Hematopoietic multipotent progenitor cell treated with erythropoietin and hydrocortisone succinate and interleukin-3 and kit ligand, for 8 days (in vitro differentiated cells): ENCODE measurements at regions not wholly inside any gene's neighbourhood (a gene's known extent, or its start where the extent isn't known, plus 50 kb on each side); places are given as distances from the start of the nearest gene placed in this dataset.
"Not testable (repeated sequence)": the region's sequence is repeated elsewhere in the genome, so short reads cannot be mapped to it uniquely, and the experiment has no call there.

Source experiments
- DNase-seq: peaks from one replicate; pipeline ENCODE4 v3.0.0-alpha.2; 2015

GRCh38 chr21:25220954-25221353, 386.3 kb downstream of the MRPL39 start:
- DNase-seq: no peak

- DNase-seq: no peak
Observed at GRCh38 chr21:25220169-25220568, 387.1 kb downstream of the MRPL39 start.

GRCh38 chr21:25215698-25216384, 391.4 kb downstream of the MRPL39 start:
- DNase-seq: no peak

- DNase-seq: no peak
Observed at GRCh38 chr21:25214676-25215075, 392.6 kb downstream of the MRPL39 start.

- DNase-seq: no peak
Observed at GRCh38 chr21:25199944-25200343, 407.3 kb downstream of the MRPL39 start.

- DNase-seq: no peak
Observed at GRCh38 chr21:25191141-25191540, 416.1 kb downstream of the MRPL39 start.

GRCh38 chr21:25189497-25189896, 417.8 kb downstream of the MRPL39 start:
- no peak for DNase-seq

GRCh38 chr21:25188677-25189079, 418.6 kb downstream of the MRPL39 start:
- no peak for DNase-seq

- no peak for DNase-seq
Observed at GRCh38 chr21:25186273-25186672, 421.0 kb downstream of the MRPL39 start.

- DNase-seq: no peak
Observed at GRCh38 chr21:25183577-25183976, 423.7 kb downstream of the MRPL39 start.

- DNase-seq: not testable (repeated sequence)
Observed at GRCh38 chr21:25181690-25182089, 425.6 kb downstream of the MRPL39 start.

- DNase-seq: no peak
Observed at GRCh38 chr21:25179116-25179515, 428.2 kb downstream of the MRPL39 start.

- DNase-seq: no peak
Observed at GRCh38 chr21:25176637-25177412, 430.5 kb downstream of the MRPL39 start.

- DNase-seq: no peak
Observed at GRCh38 chr21:25175938-25176337, 431.3 kb downstream of the MRPL39 start.

GRCh38 chr21:25171438-25171837, 435.8 kb downstream of the MRPL39 start:
- DNase-seq: no peak

GRCh38 chr21:25170681-25171080, 436.6 kb downstream of the MRPL39 start:
- no peak for DNase-seq

GRCh38 chr21:25169370-25169769, 437.9 kb downstream of the MRPL39 start:
- no peak for DNase-seq

GRCh38 chr21:25166904-25167303, 440.4 kb downstream of the MRPL39 start:
- DNase-seq: not testable (repeated sequence)

- no peak for DNase-seq
Observed at GRCh38 chr21:25161571-25161970, 445.7 kb downstream of the MRPL39 start.

- not testable (repeated sequence) for DNase-seq
Observed at GRCh38 chr21:25155020-25155419, 452.3 kb downstream of the MRPL39 start.

- DNase-seq: no peak
Observed at GRCh38 chr21:25149022-25149421, 458.3 kb downstream of the MRPL39 start.

GRCh38 chr21:25139414-25139813, 467.9 kb downstream of the MRPL39 start:
- DNase-seq: no peak

- no peak for DNase-seq
Observed at GRCh38 chr21:25133939-25134338, 473.3 kb downstream of the MRPL39 start.

- no peak for DNase-seq
Observed at GRCh38 chr21:25127811-25128210, 479.5 kb downstream of the MRPL39 start.
